HepG2 (cell line): ENCODE measurements at regions not wholly inside any gene's neighbourhood (a gene's known extent, or its start where the extent isn't known, plus 50 kb on each side); places are given as distances from the start of the nearest gene placed in this dataset.

Experiments
- AKAP8 ChIP-seq: sonication (generic); formaldehyde crosslinking; IDR thresholded peaks from 2 replicates; pipeline ENCODE4 v1.5.1; 2020; ENCODE audit warnings: mild to moderate bottlenecking, missing genetic modification reagents
- ASH2L ChIP-seq: fragments of 300-600, 200-600 bp; sonication (generic); IDR thresholded peaks from 2 replicates; pipeline ENCODE4 v1.7.0; 2017; ENCODE audit warnings: low read depth, mild to moderate bottlenecking, moderate library complexity, mixed read lengths, low read length; ENCODE audit not compliant: insufficient read length
- CBX1 ChIP-seq: IDR thresholded peaks from one replicate; pipeline ENCODE4 v1.6.1; 2016; ENCODE audit warnings: antibody characterized with exemption, low read depth
- EEA1 ChIP-seq: sonication (generic); formaldehyde crosslinking; IDR thresholded peaks from 2 replicates; pipeline ENCODE4 v1.5.1; 2020; ENCODE audit warnings: mild to moderate bottlenecking, missing genetic modification reagents, borderline replicate concordance
- FOXO1 ChIP-seq: sonication (generic); formaldehyde crosslinking; IDR thresholded peaks from 2 replicates; pipeline ENCODE4 v1.4.0; 2020; ENCODE audit warnings: missing genetic modification reagents
- KDM5B ChIP-seq: sonication (generic); formaldehyde crosslinking; IDR thresholded peaks from 2 replicates; pipeline ENCODE4 v1.4.0; 2020; ENCODE audit warnings: missing genetic modification reagents, mild to moderate bottlenecking, borderline replicate concordance
- POLR2G ChIP-seq: fragments of 200-400 bp; formaldehyde crosslinking; IDR thresholded peaks from 2 replicates; pipeline ENCODE4 v1.6.1; 2018; ENCODE audit warnings: mild to moderate bottlenecking, low read depth, low read length, moderate library complexity
- PRDM15 ChIP-seq: sonication (generic); formaldehyde crosslinking; IDR thresholded peaks from 2 replicates; pipeline ENCODE4 v1.4.0; 2020; ENCODE audit warnings: missing genetic modification reagents
- SRY ChIP-seq: sonication (generic); formaldehyde crosslinking; IDR thresholded peaks from 2 replicates; pipeline ENCODE4 v1.8.0; 2022; ENCODE audit warnings: mild to moderate bottlenecking, missing genetic modification reagents
- TARDBP ChIP-seq: sonication (generic); formaldehyde crosslinking; IDR thresholded peaks from 2 replicates; pipeline ENCODE4 v1.8.0; 2022; ENCODE audit warnings: mild to moderate bottlenecking, missing genetic modification reagents
- ZBTB43 ChIP-seq: sonication (generic); formaldehyde crosslinking; conservative IDR thresholded peaks from 2 replicates; pipeline ENCODE4 v1.4.0; 2020; ENCODE audit warnings: missing genetic modification reagents
- ZHX1 ChIP-seq: sonication (generic); formaldehyde crosslinking; IDR thresholded peaks from 2 replicates; pipeline ENCODE4 v1.8.1; 2022; ENCODE audit warnings: low read depth, mild to moderate bottlenecking, missing genetic modification reagents
- ZNF281 ChIP-seq: sonication (generic); formaldehyde crosslinking; IDR thresholded peaks from 2 replicates; pipeline ENCODE4 v1.4.0; 2020; ENCODE audit warnings: missing genetic modification reagents, borderline replicate concordance
- ZNF468 ChIP-seq: sonication (generic); formaldehyde crosslinking; IDR thresholded peaks from 2 replicates; pipeline ENCODE4 v1.8.0; 2022; ENCODE audit warnings: mild to moderate bottlenecking, moderate library complexity, missing genetic modification reagents
- ZNF598 ChIP-seq: sonication (generic); formaldehyde crosslinking; IDR thresholded peaks from 2 replicates; pipeline ENCODE4 v1.5.1; 2020; ENCODE audit warnings: mild to moderate bottlenecking, missing genetic modification reagents, borderline replicate concordance
- ZNF709 ChIP-seq: sonication (generic); formaldehyde crosslinking; IDR thresholded peaks from 2 replicates; pipeline ENCODE4 v1.5.0; 2020; ENCODE audit warnings: mild to moderate bottlenecking, missing genetic modification reagents

- TF ChIP-seq ZNF598 (CRISPR knock-in tag) (peak; percentile 81; the same call in 1 of the 2 replicates), POLR2G (peak; percentile 44; the same call in 1 of the 2 replicates), KDM5B (CRISPR knock-in tag) (peak; percentile 53; the same call in 1 of the 2 replicates), TARDBP (CRISPR knock-in tag) (peak; percentile 25; the same call in 1 of the 2 replicates), CBX1 (peak; percentile 64), ZNF468 (CRISPR knock-in tag) (0 out of 2 replicates have a peak, but pooled peaks have one; percentile 18), ASH2L (peak; percentile 83), ZBTB43 (CRISPR knock-in tag) (0 out of 2 replicates have a peak, but pooled peaks have one; percentile 51), AKAP8 (CRISPR knock-in tag) (no peak), SRY (peak; percentile 62; the same call in 1 of the 2 replicates), EEA1 (CRISPR knock-in tag) (peak; percentile 42; the same call in 1 of the 2 replicates), FOXO1 (peak; percentile 47; the same call in 1 of the 2 replicates), ZNF281 (CRISPR knock-in tag) (peak; percentile 26; the same call in 1 of the 2 replicates), PRDM15 (CRISPR knock-in tag) (peak; percentile 74), ZHX1 (CRISPR knock-in tag) (no peak), ZNF709 (CRISPR knock-in tag) (no peak)
These were observed 201.9 kb upstream of the FOXN3 start (continued) for GRCh38 chr14:89618811-89619551.
